Suppressor macrophage treated with lipopolysaccharide for 4 hours (primary cell): ENCODE measurements at regions not wholly inside any gene's neighbourhood (a gene's known extent, or its start where the extent isn't known, plus 50 kb on each side); places are given as distances from the start of the nearest gene placed in this dataset.
A peak's percentile ranks its signal among the peaks of the same experiment; 100 is the strongest.

ENCODE experiments used
- DNase-seq: peaks from one replicate; pipeline ENCODE4 v3.0.0-alpha.2; 2020

GRCh38 chr12:88662961-88663360 is 82.7 kb upstream of the KITLG start:
- no peak for DNase-seq

GRCh38 chr12:88662093-88662492 is 81.8 kb upstream of the KITLG start:
- no peak for DNase-seq

GRCh38 chr12:88658009-88658408 is 77.7 kb upstream of the KITLG start:
- DNase-seq, result no peak

- DNase-seq, result peak; percentile 15
These were observed 70.4 kb upstream of the KITLG start for GRCh38 chr12:88650715-88651114.

- DNase-seq, result no peak
These were observed 68.4 kb upstream of the KITLG start for GRCh38 chr12:88648625-88649024.

- no peak for DNase-seq
These were observed 66.6 kb upstream of the KITLG start for GRCh38 chr12:88646824-88647223.

GRCh38 chr12:88645816-88646215 is 65.5 kb upstream of the KITLG start:
- no peak for DNase-seq

GRCh38 chr12:88644946-88645702 is 64.9 kb upstream of the KITLG start:
- DNase-seq, result peak; percentile 57

GRCh38 chr12:88643685-88644084 is 63.4 kb upstream of the KITLG start:
- DNase-seq, result no peak

- DNase-seq, result no peak
These were observed 62.6 kb upstream of the KITLG start for GRCh38 chr12:88642675-88643431.

- peak; percentile 83 for DNase-seq
These were observed 58.9 kb upstream of the KITLG start for GRCh38 chr12:88638966-88639760.

GRCh38 chr12:88638388-88638787 is 58.1 kb upstream of the KITLG start:
- no peak for DNase-seq

GRCh38 chr12:88634008-88634407 is 53.7 kb upstream of the KITLG start:
- no peak for DNase-seq

- no peak for DNase-seq
These were observed 53.0 kb upstream of the KITLG start for GRCh38 chr12:88633312-88633711.

- DNase-seq, result no peak
These were observed 50.3 kb upstream of the KITLG start for GRCh38 chr12:88630561-88630960.
